Naive thymus-derived CD4-positive, alpha-beta T cell (primary cell): ENCODE measurements at regions not wholly inside any gene's neighbourhood (a gene's known extent, or its start where the extent isn't known, plus 50 kb on each side); places are given as distances from the start of the nearest gene placed in this dataset.

Experiments used
- ATAC-seq: fragments of 150-1000 bp; cut with Tn5 transposase; 2 replicates; pipeline ENCODE4 v1.10.0; 2021; ENCODE audit warnings: mild to moderate bottlenecking, moderate library complexity
- CTCF ChIA-PET: fragments of 350-600 bp; sonication (Branson Sonifier 250); formaldehyde crosslinking; loops from one replicate; lab custom pipeline; 2021; ENCODE audit warnings: antibody characterized with exemption; lab: Charles Lee
- POLR2A ChIA-PET: fragments of 350-600 bp; sonication (Branson Sonifier 250); formaldehyde crosslinking; loops from one replicate; lab custom pipeline; 2021; ENCODE audit warnings: antibody characterized with exemption, inconsistent platforms; lab: Charles Lee
- DNase-seq, 9 donors: peaks; one replicate each; pipeline versions ENCODE4 v3.0.0 to v3.0.0-alpha.2; 2020 to 2022; ENCODE audit warnings: mixed read lengths in 1 of 9
- H3K27ac ChIP-seq: one replicate; pipeline ENCODE4 v1.7.0; 2013; ENCODE audit warnings: mild to moderate bottlenecking, low read depth, low read length, moderate library complexity
- H3K27me3 ChIP-seq, 2 donors: one replicate each; pipeline ENCODE4 v1.7.0; 2013; ENCODE audit warnings: low read length in 2 of 2, mild to moderate bottlenecking in 2 of 2, moderate library complexity in 2 of 2; ENCODE audit not compliant: control insufficient read depth in 2 of 2, insufficient read depth in 2 of 2
- H3K36me3 ChIP-seq, 3 experiments: 1 replicate in 2 of 3; 2 replicates in 1 of 3; pipeline ENCODE4 v1.7.0; 2013; ENCODE audit warnings: low read length in 3 of 3, mild to moderate bottlenecking in 3 of 3, moderate library complexity in 1 of 3; ENCODE audit not compliant: insufficient read depth in 3 of 3, control insufficient read depth in 2 of 3
- H3K4me1 ChIP-seq, 2 donors: one replicate each; pipeline ENCODE4 v1.7.0; 2013; ENCODE audit warnings: low read length in 2 of 2, mild to moderate bottlenecking in 2 of 2, moderate library complexity in 1 of 2; ENCODE audit not compliant: control insufficient read depth in 2 of 2, insufficient read depth in 2 of 2
- H3K4me3 ChIP-seq: 2 replicates; pipeline ENCODE4 v1.7.0; 2013; ENCODE audit warnings: mild to moderate bottlenecking, low read length
- H3K9me3 ChIP-seq, 3 experiments: 1 replicate in 2 of 3; 2 replicates in 1 of 3; pipeline ENCODE4 v1.7.0; 2013; ENCODE audit warnings: low read length in 3 of 3; ENCODE audit not compliant: control insufficient read depth in 2 of 3
- H3K27ac Mint-ChIP-seq, 9 donors: one replicate each; pipeline ENCODE4 v1.8.0; 2020 to 2022; ENCODE audit warnings: mixed read lengths in 9 of 9, mild to moderate bottlenecking in 8 of 9, moderate library complexity in 5 of 9, inconsistent platforms in 2 of 9
- H3K27me3 Mint-ChIP-seq, 5 donors: one replicate each; pipeline ENCODE4 v1.8.0; 2021 to 2022; ENCODE audit warnings: mixed read lengths in 5 of 5, mild to moderate bottlenecking in 1 of 5
- H3K36me3 Mint-ChIP-seq, 5 donors: one replicate each; pipeline ENCODE4 v1.8.0; 2020 to 2022; ENCODE audit warnings: mixed read lengths in 5 of 5, mild to moderate bottlenecking in 3 of 5, inconsistent platforms in 1 of 5
- H3K4me1 Mint-ChIP-seq, 7 donors: one replicate each; pipeline ENCODE4 v1.8.0; 2020 to 2022; ENCODE audit warnings: mixed read lengths in 7 of 7, mild to moderate bottlenecking in 3 of 7, inconsistent platforms in 1 of 7
- H3K4me3 Mint-ChIP-seq, 10 donors: one replicate each; pipeline ENCODE4 v1.8.0; 2020 to 2022; ENCODE audit warnings: mild to moderate bottlenecking in 10 of 10, mixed read lengths in 10 of 10, moderate library complexity in 6 of 10, inconsistent platforms in 2 of 10
- H3K9me3 Mint-ChIP-seq, 11 donors: one replicate each; pipeline ENCODE4 v1.8.0; 2020 to 2022; ENCODE audit warnings: mixed read lengths in 11 of 11, mild to moderate bottlenecking in 4 of 11, inconsistent platforms in 1 of 11, moderate library complexity in 1 of 11
- intact Hi-C, 2 donors: fragments of 100-400 bp; cut with micrococcal nuclease; formaldehyde crosslinking; loops; one replicate each; pipeline ENCODE4 v1.15.1; 2023

DNA sequence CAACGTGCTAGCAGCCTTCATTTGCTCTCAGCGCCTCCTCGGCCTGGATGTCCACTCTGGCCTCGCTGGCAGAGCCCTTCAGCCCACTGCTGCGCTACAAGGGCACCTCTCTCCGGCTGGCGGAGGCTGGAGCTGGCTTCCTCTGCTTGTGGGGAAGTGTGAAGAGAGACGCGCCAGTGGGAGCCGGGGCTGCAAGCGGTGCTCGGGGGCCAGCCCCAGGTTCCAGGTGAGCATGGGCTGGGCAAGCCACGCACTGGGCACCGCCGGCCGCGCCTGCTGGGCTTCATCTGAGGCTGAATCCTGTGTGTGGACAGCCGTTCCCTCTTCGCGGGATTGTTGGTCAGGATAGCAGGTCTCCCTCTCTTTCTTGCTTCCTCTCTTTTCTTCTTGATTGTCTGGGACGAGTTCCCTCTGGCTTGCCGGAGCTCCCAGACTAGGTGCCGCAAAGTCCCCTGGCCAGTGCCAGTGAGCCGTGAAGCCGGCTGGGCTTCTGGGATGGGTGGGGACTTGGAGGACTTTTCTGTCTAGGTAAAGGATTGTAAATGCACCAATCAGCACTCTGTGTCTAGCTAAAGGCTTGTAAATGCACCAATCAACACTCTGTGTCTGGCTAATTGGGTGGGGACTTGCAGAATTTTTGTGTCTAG is 165.0 kb downstream of the HEPH start:
- H3K9me3 Mint-ChIP-seq = no peaks in the 10 kb centered on the region
- no peak overlapping the region for H3K4me3 ChIP-seq
- DNase-seq = no peak

DNA sequence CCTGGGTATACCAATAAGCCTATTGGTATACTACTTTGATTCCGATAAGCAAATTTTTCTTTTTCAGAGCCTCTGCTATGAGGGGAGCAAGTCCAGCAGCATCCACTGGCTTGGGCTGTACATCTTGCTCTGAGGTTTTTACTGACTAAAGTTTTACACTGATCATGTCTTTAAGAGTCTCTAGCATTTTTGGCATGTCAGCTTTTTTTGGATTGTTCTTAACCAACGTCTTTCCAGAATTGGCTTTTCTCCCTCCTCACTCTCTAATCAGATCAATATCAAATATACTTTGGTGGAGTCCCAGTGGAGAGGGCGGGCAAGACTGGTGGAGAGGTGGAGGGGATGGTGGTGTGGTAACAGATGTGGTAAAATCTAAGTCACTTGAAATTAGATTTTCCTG is 196.8 kb downstream of the HEPH start:
- Mint-ChIP-seq H3K36me3 (no peaks in the 10 kb centered on the region), H3K27me3 (no peaks in the 10 kb centered on the region), H3K9me3 (peaks cover 0 to 4% (median 0%) of the 10 kb centered on the region in 11 donors), H3K4me3 (no peak overlapping the region), H3K27ac (no peak overlapping the region), H3K4me1 (no peaks in the 10 kb centered on the region)
- Histone ChIP-seq H3K4me3 (no peak overlapping the region), H3K9me3 (no peaks in the 10 kb centered on the region), H3K4me1 (no peaks in the 10 kb centered on the region), H3K36me3 (no peaks in the 10 kb centered on the region), H3K27me3 (no peaks in the 10 kb centered on the region), H3K27ac (no peak overlapping the region)
- ChIA-PET POLR2A (no interaction called here), CTCF (no interaction called here)
- no peak for ATAC-seq
- DNase-seq = no peak
- intact Hi-C loops = no loop called here

More for the DNA sequence above, 165.0 kb downstream of the HEPH start:
- Histone ChIP-seq H3K9me3 (no peaks in the 10 kb centered on the region), H3K27ac (no peak overlapping the region), H3K36me3 (no peaks in the 10 kb centered on the region), H3K4me1 (no peaks in the 10 kb centered on the region), H3K27me3 (no peaks in the 10 kb centered on the region)
- ATAC-seq = no peak
- H3K27me3 Mint-ChIP-seq = no peaks in the 10 kb centered on the region
- H3K4me3 Mint-ChIP-seq = no peak overlapping the region
- no peak overlapping the region for H3K27ac Mint-ChIP-seq
- H3K4me1 Mint-ChIP-seq = no peaks in the 10 kb centered on the region
- no peaks in the 10 kb centered on the region for H3K36me3 Mint-ChIP-seq
- CTCF ChIA-PET = no interaction called here
- POLR2A ChIA-PET = no interaction called here
- intact Hi-C loops = no loop called here

DNA sequence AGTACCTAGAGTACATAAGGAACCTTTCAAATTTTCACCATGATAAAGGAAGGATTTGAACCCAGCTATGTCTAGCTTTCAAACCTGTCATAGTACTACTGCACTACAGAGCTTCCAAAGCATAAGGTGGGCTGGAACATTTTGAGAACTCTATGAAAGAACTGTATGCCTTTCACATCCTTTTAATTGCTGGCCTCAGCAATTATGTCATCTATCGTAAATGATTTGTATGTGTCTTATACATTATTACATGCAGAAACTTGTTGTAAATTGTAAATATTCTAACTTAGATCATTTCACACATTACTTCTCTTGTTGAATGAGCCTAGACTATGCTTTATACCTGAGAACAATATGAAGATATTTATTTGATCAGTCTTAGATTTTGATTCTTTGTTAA is 220.7 kb downstream of the HEPH start:
- Histone ChIP-seq H3K27me3 (no peaks in the 10 kb centered on the region), H3K9me3 (no peaks in the 10 kb centered on the region), H3K27ac (no peak overlapping the region), H3K4me1 (no peaks in the 10 kb centered on the region), H3K36me3 (no peaks in the 10 kb centered on the region), H3K4me3 (no peak overlapping the region)
- H3K27ac Mint-ChIP-seq = no peak overlapping the region
- H3K9me3 Mint-ChIP-seq = peaks cover 0 to 4% (median 0%) of the 10 kb centered on the region in 11 donors
- POLR2A ChIA-PET = no interaction called here
- ATAC-seq (no peak), DNase-seq (no peak)
- CTCF ChIA-PET = no interaction called here
- H3K36me3 Mint-ChIP-seq = no peaks in the 10 kb centered on the region
- H3K4me3 Mint-ChIP-seq = no peak overlapping the region
- peaks cover 0 to 14% (median 4%) of the 10 kb centered on the region in 5 donors for H3K27me3 Mint-ChIP-seq
- intact Hi-C loops = no loop called here
- no peaks in the 10 kb centered on the region for H3K4me1 Mint-ChIP-seq

DNA sequence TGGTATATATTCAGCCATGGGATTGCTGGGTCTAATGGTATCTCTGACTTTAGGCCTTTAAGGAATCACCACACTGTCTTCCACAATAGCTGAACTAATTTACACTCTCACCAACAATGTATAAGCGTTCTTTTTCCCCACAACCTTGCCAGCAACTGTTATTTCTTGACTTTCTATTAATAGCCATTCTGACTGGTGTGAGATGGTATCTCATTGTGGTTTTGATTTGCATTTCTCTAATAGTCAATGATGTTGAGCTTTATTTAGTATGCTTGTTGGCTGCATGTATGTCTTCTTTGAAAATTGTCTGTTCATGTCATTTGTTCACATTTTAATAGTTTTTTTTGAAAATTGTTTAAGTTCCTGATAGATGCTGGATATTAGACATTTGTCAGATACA is 235.2 kb downstream of the HEPH start:
- DNase-seq (no peak), ATAC-seq (no peak)
- Mint-ChIP-seq H3K4me1 (no peaks in the 10 kb centered on the region), H3K27ac (no peak overlapping the region), H3K9me3 (peaks cover 0 to 24% (median 7%) of the 10 kb centered on the region in 11 donors), H3K27me3 (peaks cover 0 to 3% (median 0%) of the 10 kb centered on the region in 5 donors), H3K36me3 (peaks cover 0 to 4% (median 0%) of the 10 kb centered on the region in 5 donors), H3K4me3 (no peak overlapping the region)
- CTCF ChIA-PET = no interaction called here
- H3K4me1 ChIP-seq = no peaks in the 10 kb centered on the region
- H3K36me3 ChIP-seq = no peaks in the 10 kb centered on the region
- no peaks in the 10 kb centered on the region for H3K9me3 ChIP-seq
- intact Hi-C loops = no loop called here
- H3K27me3 ChIP-seq = no peaks in the 10 kb centered on the region
- H3K4me3 ChIP-seq = no peak overlapping the region
- no peak overlapping the region for H3K27ac ChIP-seq
- POLR2A ChIA-PET = no interaction called here

DNA sequence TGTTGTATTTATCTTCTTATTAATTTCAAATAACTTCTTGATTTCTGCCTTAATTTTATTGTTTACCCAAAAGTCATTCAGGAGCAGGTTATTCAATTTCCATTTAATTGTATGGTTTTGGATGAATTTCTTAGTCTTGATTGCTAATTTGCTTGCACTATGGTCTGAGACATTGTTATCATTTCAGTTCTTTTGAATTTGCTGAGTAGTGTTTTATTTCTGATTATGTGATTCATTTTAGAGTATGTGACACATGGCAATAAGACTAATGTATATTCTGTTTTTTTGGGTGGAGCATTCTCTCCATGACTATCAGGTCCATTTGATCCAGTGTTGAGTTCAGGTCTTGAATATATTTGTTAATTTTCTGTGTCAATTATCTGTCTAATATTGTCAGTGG is 236.7 kb downstream of the EDA2R start:
- ChIA-PET CTCF (interaction anchor here (0.7 kb wide), 1 partner anchor 415 kb away, joined by 3 read pairs; no protein-coding TSS in a partner anchor), POLR2A (no interaction called here)
- Histone ChIP-seq H3K9me3 (no peaks in the 10 kb centered on the region), H3K36me3 (no peaks in the 10 kb centered on the region), H3K4me3 (no peak overlapping the region), H3K27ac (no peak overlapping the region), H3K4me1 (no peaks in the 10 kb centered on the region), H3K27me3 (no peaks in the 10 kb centered on the region)
- intact Hi-C loops = no loop called here
- Mint-ChIP-seq H3K36me3 (no peaks in the 10 kb centered on the region), H3K4me3 (no peak overlapping the region), H3K27me3 (no peaks in the 10 kb centered on the region), H3K4me1 (peaks cover 0 to 2% (median 0%) of the 10 kb centered on the region in 7 donors), H3K27ac (no peak overlapping the region), H3K9me3 (peaks cover 0 to 4% (median 0%) of the 10 kb centered on the region in 11 donors)
- ATAC-seq = no peak
- no peak for DNase-seq

DNA sequence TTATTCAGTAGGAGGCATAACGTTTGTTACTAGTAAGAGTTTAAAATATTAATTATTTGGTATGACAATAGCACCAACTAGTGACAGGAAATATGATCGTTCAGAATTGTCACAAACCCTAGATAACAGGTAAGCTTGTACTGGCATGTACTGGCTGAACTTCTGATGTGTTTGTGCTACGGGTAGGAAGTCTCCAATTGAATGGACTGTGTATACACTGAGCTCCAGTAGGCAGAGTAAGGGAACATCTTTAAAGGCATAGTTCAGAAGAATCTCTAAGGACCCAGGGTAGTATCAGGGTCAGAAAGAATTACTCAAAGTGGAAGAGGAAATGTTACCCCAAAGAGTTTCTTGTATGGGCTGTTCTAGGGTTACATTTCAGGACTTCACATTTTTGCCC is 230.4 kb downstream of the EDA2R start:
- ATAC-seq = no peak
- no peak overlapping the region for H3K27ac Mint-ChIP-seq
- peaks cover 0 to 4% (median 0%) of the 10 kb centered on the region in 7 donors for H3K4me1 Mint-ChIP-seq
- intact Hi-C loops = loop anchor here (1.0 to 2.0 kb wide), 3 partner anchors 320 to 826 kb away; no protein-coding TSS in a partner anchor
- no peak overlapping the region for H3K4me3 Mint-ChIP-seq
- Histone ChIP-seq H3K27me3 (no peaks in the 10 kb centered on the region), H3K27ac (no peak overlapping the region), H3K36me3 (no peaks in the 10 kb centered on the region), H3K9me3 (no peaks in the 10 kb centered on the region), H3K4me1 (no peaks in the 10 kb centered on the region), H3K4me3 (no peak overlapping the region)
- DNase-seq = peak in 4 of 9 donors; percentile 1 to 37 (median 6)
- CTCF ChIA-PET = no interaction called here
- no peaks in the 10 kb centered on the region for H3K36me3 Mint-ChIP-seq
- POLR2A ChIA-PET = no interaction called here
- H3K9me3 Mint-ChIP-seq = no peaks in the 10 kb centered on the region
- peaks cover 0 to 5% (median 3%) of the 10 kb centered on the region in 5 donors for H3K27me3 Mint-ChIP-seq

DNA sequence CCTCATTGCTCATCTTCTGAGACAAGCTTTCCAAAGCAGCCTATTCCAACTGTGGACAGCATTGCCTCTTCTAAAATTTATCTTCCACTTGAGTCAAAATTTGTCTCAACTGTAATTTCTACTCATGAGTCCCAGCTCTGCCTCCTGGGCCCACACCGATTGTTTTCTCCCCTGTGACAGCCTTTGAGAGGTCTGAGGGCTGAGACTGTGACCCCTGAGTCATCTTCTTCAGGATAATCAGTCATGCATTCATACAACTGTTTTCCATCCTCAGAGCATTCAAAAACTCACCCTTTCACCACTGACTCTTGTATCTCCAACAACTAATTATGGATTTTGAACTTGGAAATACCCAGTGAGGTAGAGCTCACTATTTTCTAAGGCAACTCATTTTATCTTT is 228.1 kb downstream of the EDA2R start:
- ATAC-seq = no peak
- ChIA-PET POLR2A (no interaction called here), CTCF (no interaction called here)
- H3K27me3 ChIP-seq = no peaks in the 10 kb centered on the region
- H3K4me1 Mint-ChIP-seq = peaks cover 0 to 4% (median 0%) of the 10 kb centered on the region in 7 donors
- H3K36me3 Mint-ChIP-seq = no peaks in the 10 kb centered on the region
- H3K4me3 Mint-ChIP-seq = no peak overlapping the region
- no peak for DNase-seq
- intact Hi-C loops = no loop called here
- no peaks in the 10 kb centered on the region for H3K9me3 ChIP-seq
- peaks cover 0 to 7% (median 4%) of the 10 kb centered on the region in 5 donors for H3K27me3 Mint-ChIP-seq
- no peak overlapping the region for H3K4me3 ChIP-seq
- H3K27ac ChIP-seq = no peak overlapping the region
- H3K4me1 ChIP-seq = no peaks in the 10 kb centered on the region
- H3K36me3 ChIP-seq = no peaks in the 10 kb centered on the region
- H3K27ac Mint-ChIP-seq = no peak overlapping the region
- H3K9me3 Mint-ChIP-seq = no peaks in the 10 kb centered on the region
